Astrocyte (in vitro differentiated cells and primary cell): ENCODE measurements at regions not wholly inside any gene's neighbourhood (a gene's known extent, or its start where the extent isn't known, plus 50 kb on each side); places are given as distances from the start of the nearest gene placed in this dataset.

Source experiments
- EZH2 ChIP-seq: IDR thresholded peaks from 2 replicates; pipeline ENCODE4 v1.6.1; 2012; ENCODE audit warnings: mild to moderate bottlenecking, low read length, inconsistent platforms; ENCODE audit not compliant: insufficient read depth
- TF ChIP-seq, protein P1 (sequence below): IDR thresholded peaks from 2 replicates; pipeline ENCODE4 v1.5.1; 2011; ENCODE audit warnings: low read depth, mild to moderate bottlenecking, inconsistent platforms, low read length, moderate library complexity; ENCODE audit not compliant: insufficient read depth

- TF ChIP-seq, protein P1, sequence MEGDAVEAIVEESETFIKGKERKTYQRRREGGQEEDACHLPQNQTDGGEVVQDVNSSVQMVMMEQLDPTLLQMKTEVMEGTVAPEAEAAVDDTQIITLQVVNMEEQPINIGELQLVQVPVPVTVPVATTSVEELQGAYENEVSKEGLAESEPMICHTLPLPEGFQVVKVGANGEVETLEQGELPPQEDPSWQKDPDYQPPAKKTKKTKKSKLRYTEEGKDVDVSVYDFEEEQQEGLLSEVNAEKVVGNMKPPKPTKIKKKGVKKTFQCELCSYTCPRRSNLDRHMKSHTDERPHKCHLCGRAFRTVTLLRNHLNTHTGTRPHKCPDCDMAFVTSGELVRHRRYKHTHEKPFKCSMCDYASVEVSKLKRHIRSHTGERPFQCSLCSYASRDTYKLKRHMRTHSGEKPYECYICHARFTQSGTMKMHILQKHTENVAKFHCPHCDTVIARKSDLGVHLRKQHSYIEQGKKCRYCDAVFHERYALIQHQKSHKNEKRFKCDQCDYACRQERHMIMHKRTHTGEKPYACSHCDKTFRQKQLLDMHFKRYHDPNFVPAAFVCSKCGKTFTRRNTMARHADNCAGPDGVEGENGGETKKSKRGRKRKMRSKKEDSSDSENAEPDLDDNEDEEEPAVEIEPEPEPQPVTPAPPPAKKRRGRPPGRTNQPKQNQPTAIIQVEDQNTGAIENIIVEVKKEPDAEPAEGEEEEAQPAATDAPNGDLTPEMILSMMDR, result no peak
- no peak for TF ChIP-seq EZH2
Observed at GRCh38 chr2:4346628-4347027, 643.3 kb downstream of the DCDC2C start.
